Neural cell (in vitro differentiated cells): ENCODE measurements at regions not wholly inside any gene's neighbourhood (a gene's known extent, or its start where the extent isn't known, plus 50 kb on each side); places are given as distances from the start of the nearest gene placed in this dataset.

Source experiments
- H2AFZ ChIP-seq: fragments of 200-600, 300-800 bp; sonication (generic), shearing (Covaris generic); 2 replicates; pipeline ENCODE4 v1.6.0; 2014; ENCODE audit warnings: low read depth, mild to moderate bottlenecking, antibody characterized with exemption, low read length, moderate library complexity
- H3F3A ChIP-seq: fragments of 200-600 bp; shearing (Covaris generic); 2 replicates; pipeline ENCODE4 v1.6.1; 2016; ENCODE audit warnings: mild to moderate bottlenecking, moderate library complexity, mixed read lengths, antibody characterized with exemption, low read length; ENCODE audit not compliant: insufficient read depth, poor library complexity, severe bottlenecking
- H3K27ac ChIP-seq: fragments of 200-600, 300-800 bp; sonication (generic), shearing (Covaris generic); 2 replicates; pipeline ENCODE4 v1.5.1; 2014; ENCODE audit warnings: mild to moderate bottlenecking, low read length, moderate library complexity
- H3K27me3 ChIP-seq: fragments of 300-800, 200-600 bp; sonication (generic), shearing (Covaris generic); 2 replicates; pipeline ENCODE4 v1.6.0; 2014; ENCODE audit warnings: mild to moderate bottlenecking, low read depth, low read length, moderate library complexity; ENCODE audit not compliant: insufficient read depth
- H3K36me3 ChIP-seq: fragments of 300-800, 200-600 bp; sonication (generic), shearing (Covaris generic); 2 replicates; pipeline ENCODE4 v1.5.1; 2014; ENCODE audit warnings: mild to moderate bottlenecking, antibody characterized with exemption, low read length, moderate library complexity; ENCODE audit not compliant: insufficient read depth
- H3K4me2 ChIP-seq: fragments of 300-800, 200-600 bp; sonication (generic), shearing (Covaris generic); 2 replicates; pipeline ENCODE4 v1.6.0; 2014; ENCODE audit warnings: mild to moderate bottlenecking, low read length
- H3K4me3 ChIP-seq: fragments of 300-800, 200-600 bp; sonication (generic), shearing (Covaris generic); 2 replicates; pipeline ENCODE4 v1.5.1; 2014; ENCODE audit warnings: mild to moderate bottlenecking, low read length, moderate library complexity
- H3K79me2 ChIP-seq: fragments of 200-600 bp; shearing (Covaris generic); replicated peaks from 2 replicates; pipeline ENCODE4 v1.6.0; 2014; ENCODE audit warnings: mild to moderate bottlenecking, low read length, moderate library complexity; ENCODE audit not compliant: insufficient read depth
- H3K9ac ChIP-seq: fragments of 300-800, 200-600 bp; sonication (generic), shearing (Covaris generic); 2 replicates; pipeline ENCODE4 v1.6.1; 2016; ENCODE audit warnings: mild to moderate bottlenecking, low read length, mixed read lengths
- H3K9me2 ChIP-seq: fragments of 200-600 bp; shearing (Covaris generic); 2 replicates; pipeline ENCODE4 v1.6.1; 2016; ENCODE audit warnings: mild to moderate bottlenecking, low read length, mixed read lengths; ENCODE audit not compliant: insufficient read depth
- H3K9me3 ChIP-seq: fragments of 200-600, 300-800 bp; sonication (generic), shearing (Covaris generic); 2 replicates; pipeline ENCODE4 v1.6.1; 2016; ENCODE audit warnings: mild to moderate bottlenecking, mixed run types, low read length, moderate library complexity, mixed read lengths
- H4K20me1 ChIP-seq: fragments of 200-600 bp; shearing (Covaris generic); 2 replicates; pipeline ENCODE4 v1.6.1; 2016; ENCODE audit warnings: mild to moderate bottlenecking, mixed run types; ENCODE audit not compliant: insufficient read depth
- EP300 ChIP-seq: fragments of 450-650 bp; conservative IDR thresholded peaks from 2 replicates; pipeline ENCODE4 v1.6.1; 2014; ENCODE audit warnings: antibody characterized with exemption, mild to moderate bottlenecking, moderate library complexity; ENCODE audit not compliant: poor library complexity, severe bottlenecking
- EZH2 ChIP-seq: fragments of 200-600, 300-800 bp; shearing (Covaris generic), sonication (generic); IDR thresholded peaks from 2 replicates; pipeline ENCODE4 v1.6.1; 2014; ENCODE audit warnings: antibody characterized with exemption, low read length, borderline replicate concordance, mild to moderate bottlenecking; ENCODE audit not compliant: insufficient read depth, poor library complexity, severe bottlenecking
- MXI1 ChIP-seq: fragments of 450-650 bp; conservative IDR thresholded peaks from 2 replicates; pipeline ENCODE4 v1.6.1; 2014; ENCODE audit warnings: antibody characterized with exemption, mild to moderate bottlenecking; ENCODE audit not compliant: poor library complexity, severe bottlenecking
- POLR2AphosphoS5 ChIP-seq: IDR thresholded peaks from 2 replicates; pipeline ENCODE4 v1.6.1; 2012
- RAD21 ChIP-seq: fragments of 450-650 bp; conservative IDR thresholded peaks from 2 replicates; pipeline ENCODE4 v1.6.1; 2014; ENCODE audit warnings: antibody characterized with exemption, mild to moderate bottlenecking, moderate library complexity
- SMC3 ChIP-seq: fragments of 450-650 bp; conservative IDR thresholded peaks from 2 replicates; pipeline ENCODE4 v1.6.1; 2014; ENCODE audit warnings: antibody characterized with exemption, mild to moderate bottlenecking, moderate library complexity; ENCODE audit not compliant: poor library complexity
- TAF1 ChIP-seq: IDR thresholded peaks from 2 replicates; pipeline ENCODE4 v1.6.1; 2012; ENCODE audit warnings: low read depth
- TF ChIP-seq, protein P1 (sequence below): IDR thresholded peaks from 2 replicates; pipeline ENCODE4 v1.6.1; 2012; ENCODE audit warnings: borderline replicate concordance
- TF ChIP-seq, protein P2 (sequence below): fragments of 450-650 bp; IDR thresholded peaks from 2 replicates; pipeline ENCODE4 v1.5.1; 2014; ENCODE audit warnings: antibody characterized with exemption, mild to moderate bottlenecking, moderate library complexity; ENCODE audit not compliant: poor library complexity, severe bottlenecking

DNA sequence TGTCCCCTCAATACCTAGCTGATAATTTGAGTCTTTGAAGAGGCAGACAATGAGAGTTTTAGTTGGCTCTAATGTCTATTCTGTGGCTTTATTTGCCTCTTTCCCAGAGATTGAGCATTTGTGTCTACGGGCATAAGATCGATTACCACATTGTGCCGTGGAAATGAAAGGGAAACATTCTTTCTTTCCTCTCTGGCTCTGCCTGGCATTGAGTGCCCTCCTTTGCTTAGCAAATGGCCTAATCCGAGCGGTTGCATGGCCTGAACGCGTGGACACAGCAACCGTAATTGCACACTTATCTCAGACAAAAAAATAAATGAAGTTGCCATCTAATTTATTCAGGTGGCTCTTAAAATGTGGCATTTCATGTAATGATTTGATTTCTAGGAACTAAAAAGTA is 247.9 kb downstream of the ADGRL2 start:
- Histone ChIP-seq H3K79me2 (no peaks in the 10 kb centered on the region), H3K36me3 (no peaks in the 10 kb centered on the region), H3K4me2 (no peak overlapping the region), H2AFZ (no peak overlapping the region), H3F3A (no peaks in the 10 kb centered on the region), H3K27me3 (no peaks in the 10 kb centered on the region), H3K27ac (no peak overlapping the region), H3K4me3 (no peak overlapping the region), H3K9ac (no peak overlapping the region), H3K9me2 (no peaks in the 10 kb centered on the region), H3K9me3 (no peaks in the 10 kb centered on the region), H4K20me1 (no peaks in the 10 kb centered on the region)
- TF ChIP-seq RAD21 (no peak), EP300 (no peak)
- TF ChIP-seq, protein P1, sequence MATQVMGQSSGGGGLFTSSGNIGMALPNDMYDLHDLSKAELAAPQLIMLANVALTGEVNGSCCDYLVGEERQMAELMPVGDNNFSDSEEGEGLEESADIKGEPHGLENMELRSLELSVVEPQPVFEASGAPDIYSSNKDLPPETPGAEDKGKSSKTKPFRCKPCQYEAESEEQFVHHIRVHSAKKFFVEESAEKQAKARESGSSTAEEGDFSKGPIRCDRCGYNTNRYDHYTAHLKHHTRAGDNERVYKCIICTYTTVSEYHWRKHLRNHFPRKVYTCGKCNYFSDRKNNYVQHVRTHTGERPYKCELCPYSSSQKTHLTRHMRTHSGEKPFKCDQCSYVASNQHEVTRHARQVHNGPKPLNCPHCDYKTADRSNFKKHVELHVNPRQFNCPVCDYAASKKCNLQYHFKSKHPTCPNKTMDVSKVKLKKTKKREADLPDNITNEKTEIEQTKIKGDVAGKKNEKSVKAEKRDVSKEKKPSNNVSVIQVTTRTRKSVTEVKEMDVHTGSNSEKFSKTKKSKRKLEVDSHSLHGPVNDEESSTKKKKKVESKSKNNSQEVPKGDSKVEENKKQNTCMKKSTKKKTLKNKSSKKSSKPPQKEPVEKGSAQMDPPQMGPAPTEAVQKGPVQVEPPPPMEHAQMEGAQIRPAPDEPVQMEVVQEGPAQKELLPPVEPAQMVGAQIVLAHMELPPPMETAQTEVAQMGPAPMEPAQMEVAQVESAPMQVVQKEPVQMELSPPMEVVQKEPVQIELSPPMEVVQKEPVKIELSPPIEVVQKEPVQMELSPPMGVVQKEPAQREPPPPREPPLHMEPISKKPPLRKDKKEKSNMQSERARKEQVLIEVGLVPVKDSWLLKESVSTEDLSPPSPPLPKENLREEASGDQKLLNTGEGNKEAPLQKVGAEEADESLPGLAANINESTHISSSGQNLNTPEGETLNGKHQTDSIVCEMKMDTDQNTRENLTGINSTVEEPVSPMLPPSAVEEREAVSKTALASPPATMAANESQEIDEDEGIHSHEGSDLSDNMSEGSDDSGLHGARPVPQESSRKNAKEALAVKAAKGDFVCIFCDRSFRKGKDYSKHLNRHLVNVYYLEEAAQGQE, result no peak

DNA sequence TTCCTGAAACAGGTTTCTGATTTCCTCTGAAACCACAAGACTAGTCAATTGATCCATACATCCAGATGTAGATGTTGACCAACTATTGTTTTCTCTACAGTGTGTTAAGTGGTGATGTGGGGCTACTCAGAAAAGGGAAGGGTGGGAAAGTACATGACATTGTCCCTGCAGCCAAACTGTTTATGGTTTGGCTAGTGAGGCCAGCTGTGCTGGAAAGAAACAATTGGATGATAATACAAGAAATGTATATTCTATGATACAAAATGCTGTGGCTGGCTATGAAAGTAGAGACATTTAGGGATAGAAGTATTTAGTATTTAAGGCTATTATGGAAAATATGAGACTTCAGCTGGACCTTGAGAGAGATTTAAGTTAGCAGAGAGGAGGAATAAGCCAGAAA is 244.5 kb downstream of the ADGRL2 start:
- no peaks in the 10 kb centered on the region for H3K9me2 ChIP-seq
- H3K79me2 ChIP-seq, result no peaks in the 10 kb centered on the region
- no peak overlapping the region for H3K4me2 ChIP-seq
- H3K9ac ChIP-seq, result no peak overlapping the region
- TF ChIP-seq POLR2AphosphoS5 (no peak), EZH2 (no peak), TAF1 (no peak), MXI1 (no peak), SMC3 (no peak), EP300 (no peak), RAD21 (no peak)
- TF ChIP-seq, protein P2, sequence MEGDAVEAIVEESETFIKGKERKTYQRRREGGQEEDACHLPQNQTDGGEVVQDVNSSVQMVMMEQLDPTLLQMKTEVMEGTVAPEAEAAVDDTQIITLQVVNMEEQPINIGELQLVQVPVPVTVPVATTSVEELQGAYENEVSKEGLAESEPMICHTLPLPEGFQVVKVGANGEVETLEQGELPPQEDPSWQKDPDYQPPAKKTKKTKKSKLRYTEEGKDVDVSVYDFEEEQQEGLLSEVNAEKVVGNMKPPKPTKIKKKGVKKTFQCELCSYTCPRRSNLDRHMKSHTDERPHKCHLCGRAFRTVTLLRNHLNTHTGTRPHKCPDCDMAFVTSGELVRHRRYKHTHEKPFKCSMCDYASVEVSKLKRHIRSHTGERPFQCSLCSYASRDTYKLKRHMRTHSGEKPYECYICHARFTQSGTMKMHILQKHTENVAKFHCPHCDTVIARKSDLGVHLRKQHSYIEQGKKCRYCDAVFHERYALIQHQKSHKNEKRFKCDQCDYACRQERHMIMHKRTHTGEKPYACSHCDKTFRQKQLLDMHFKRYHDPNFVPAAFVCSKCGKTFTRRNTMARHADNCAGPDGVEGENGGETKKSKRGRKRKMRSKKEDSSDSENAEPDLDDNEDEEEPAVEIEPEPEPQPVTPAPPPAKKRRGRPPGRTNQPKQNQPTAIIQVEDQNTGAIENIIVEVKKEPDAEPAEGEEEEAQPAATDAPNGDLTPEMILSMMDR, result no peak
- TF ChIP-seq, protein P1, result no peak
- H3K27me3 ChIP-seq, result no peaks in the 10 kb centered on the region
- H3K27ac ChIP-seq, result no peak overlapping the region
- H3K9me3 ChIP-seq, result no peaks in the 10 kb centered on the region
- H3F3A ChIP-seq, result no peaks in the 10 kb centered on the region
- H2AFZ ChIP-seq, result no peak overlapping the region
- no peaks in the 10 kb centered on the region for H4K20me1 ChIP-seq
- H3K4me3 ChIP-seq, result no peak overlapping the region
- H3K36me3 ChIP-seq, result no peaks in the 10 kb centered on the region
